Panc1 (cell line): ENCODE measurements at regions not wholly inside any gene's neighbourhood (a gene's known extent, or its start where the extent isn't known, plus 50 kb on each side); places are given as distances from the start of the nearest gene placed in this dataset.

Experiments
- ATAC-seq: fragments of 200-7000 bp; cut with Tn5 transposase; 2 replicates; pipeline ENCODE4 v1.9.1; 2020; ENCODE audit warnings: mild to moderate bottlenecking, moderate library complexity
- BruUV-seq: library from RNA; stranded (reverse); fragments of 400-500 nt; replicated peaks from 2 replicates; lab custom pipeline; 2021; lab: Mats Ljungman, UMichigan
- CTCF ChIA-PET: fragments of 300-600 bp; sonication (Branson Sonifier 250); formaldehyde crosslinking; loops from one replicate; lab custom pipeline; 2022; ENCODE audit warnings: antibody characterized with exemption; lab: Charles Lee
- POLR2A ChIA-PET: fragments of 300-600 bp; sonication (Branson Sonifier 250); formaldehyde crosslinking; loops from one replicate; lab custom pipeline; 2022; ENCODE audit warnings: antibody characterized with exemption; lab: Charles Lee
- DNase-seq: peaks from one replicate; pipeline ENCODE4 v3.0.0-alpha.2; 2010; ENCODE audit warnings: low read depth, low spot score
- H3K27ac ChIP-seq: 2 replicates; pipeline ENCODE4 v1.5.1; 2011; ENCODE audit warnings: mild to moderate bottlenecking, low read length, inconsistent platforms
- H3K27me3 ChIP-seq: fragments of 200-500 bp; sonication (Bioruptor generic); 2 replicates; pipeline ENCODE4 v1.6.0; 2014; ENCODE audit warnings: low read length, inconsistent platforms; ENCODE audit not compliant: control insufficient read depth, insufficient read depth
- H3K36me3 ChIP-seq: fragments of 200-500 bp; sonication (Bioruptor generic); 2 replicates; pipeline ENCODE4 v1.5.1; 2014; ENCODE audit warnings: inconsistent platforms, mild to moderate bottlenecking, low read length, moderate library complexity; ENCODE audit not compliant: control insufficient read depth, insufficient read depth
- H3K4me1 ChIP-seq: 2 replicates; pipeline ENCODE4 v1.5.1; 2011; ENCODE audit warnings: inconsistent platforms, mild to moderate bottlenecking, low read length, moderate library complexity; ENCODE audit not compliant: control insufficient read depth, insufficient read depth
- H3K4me3 ChIP-seq, 2 experiments: 2 replicates each; pipeline ENCODE4 v1.5.1; 2011 to 2012; ENCODE audit warnings: low read depth in 2 of 2, low read length in 2 of 2, mild to moderate bottlenecking in 2 of 2, inconsistent platforms in 1 of 2, moderate library complexity in 1 of 2
- H3K9me3 ChIP-seq: fragments of 200-500 bp; sonication (Bioruptor generic); 2 replicates; pipeline ENCODE4 v1.5.1; 2014; ENCODE audit warnings: low read depth, mild to moderate bottlenecking, inconsistent platforms, low read length, moderate library complexity; ENCODE audit not compliant: control insufficient read depth, insufficient read depth
- POLR2AphosphoS5 ChIP-seq: IDR thresholded peaks from 2 replicates; pipeline ENCODE4 v1.6.1; 2012; ENCODE audit warnings: mild to moderate bottlenecking, low read depth, low read length, moderate library complexity
- SIN3A ChIP-seq: IDR thresholded peaks from 2 replicates; pipeline ENCODE4 v1.6.1; 2012; ENCODE audit warnings: low read depth, mild to moderate bottlenecking, low read length, moderate library complexity, borderline replicate concordance; ENCODE audit not compliant: insufficient read depth
- TCF7L2 ChIP-seq: IDR thresholded peaks from 2 replicates; pipeline ENCODE4 v1.6.1; 2011; ENCODE audit warnings: mild to moderate bottlenecking, low read depth, low read length, inconsistent platforms
- in situ Hi-C: cut with HindIII; loops from 2 replicates; pipeline ENCODE4 v1.10.0; 2016; ENCODE audit warnings: low sequenced_read_pairs, low pct_unique_long_range_greater_than_20kb
- intact Hi-C: fragments of 100-400 bp; cut with micrococcal nuclease; formaldehyde crosslinking; loops from one replicate; pipeline ENCODE4 v1.10.0; 2022; ENCODE audit not compliant: unreplicated experiment
- TF ChIP-seq, protein P1 (sequence below): fragments of 450-650 bp; IDR thresholded peaks from 2 replicates; pipeline ENCODE4 v1.5.1; 2017; ENCODE audit warnings: mild to moderate bottlenecking
- TF ChIP-seq, protein P2 (sequence below), 2 experiments: IDR thresholded peaks; 2 replicates each; pipeline ENCODE4 v1.6.1; 2011 to 2012; ENCODE audit warnings: low read depth in 2 of 2, control low read depth in 1 of 2, low read length in 1 of 2, mild to moderate bottlenecking in 1 of 2, moderate library complexity in 1 of 2; ENCODE audit not compliant: insufficient read depth in 1 of 2

DNA sequence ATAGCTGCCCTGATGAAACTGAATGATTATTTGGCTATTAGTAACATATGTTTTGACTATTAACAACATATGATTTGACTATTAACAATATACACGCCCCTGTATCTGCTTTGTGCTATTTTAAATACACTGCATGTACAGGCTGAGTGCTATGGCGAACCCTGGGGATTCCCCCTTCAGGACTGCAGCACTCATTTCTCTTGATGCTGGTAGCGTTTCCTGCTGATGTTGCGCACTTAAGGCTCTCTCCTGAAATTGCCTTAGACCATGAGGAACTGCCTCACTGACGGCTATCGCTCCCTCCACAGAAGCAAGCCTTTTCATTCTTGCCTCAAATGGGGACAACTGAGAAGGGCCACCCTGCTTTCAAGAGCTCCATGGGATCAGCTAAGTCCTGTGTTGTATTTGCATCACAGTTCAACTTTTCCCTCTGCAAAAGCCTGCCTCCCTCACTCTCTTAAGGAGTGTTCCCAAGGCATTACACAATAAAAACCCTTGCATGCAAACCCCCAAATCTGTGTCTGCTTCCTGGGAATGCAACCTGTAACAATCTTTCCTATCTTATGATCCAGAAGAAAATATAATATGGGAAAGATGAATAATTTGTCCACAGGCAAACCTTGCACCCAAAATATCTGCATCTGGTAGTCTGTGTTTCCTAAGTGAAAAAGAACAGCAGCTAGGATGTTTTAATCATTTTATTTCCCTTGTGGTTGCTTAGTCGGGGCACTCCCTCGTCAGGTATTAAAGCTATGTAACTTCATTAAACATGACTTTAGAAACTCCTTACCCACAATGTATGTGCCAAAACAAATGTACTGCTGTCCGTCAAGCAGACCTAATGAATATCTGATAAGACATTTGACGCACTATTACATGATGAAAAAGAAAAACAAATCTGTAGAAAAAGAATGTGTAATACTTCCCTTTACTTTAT, 456.4 kb downstream of the COL12A1 start:
- in situ Hi-C loops (no loop called here), intact Hi-C loops (no loop called here)
- no peaks in the 10 kb centered on the region for H3K36me3 ChIP-seq
- H3K27me3 ChIP-seq, result no peaks in the 10 kb centered on the region
- no TSS peak for BruUV-seq
- DNase-seq (no peak), ATAC-seq (no peak)
- H3K9me3 ChIP-seq, result no peaks in the 10 kb centered on the region
- ChIA-PET POLR2A (no interaction called here), CTCF (no interaction called here)
- H3K27ac ChIP-seq, result no peak overlapping the region
- H3K4me3 ChIP-seq, result no peak overlapping the region
- TF ChIP-seq SIN3A (no peak), TCF7L2 (no peak), POLR2AphosphoS5 (no peak)
- TF ChIP-seq, protein P1, sequence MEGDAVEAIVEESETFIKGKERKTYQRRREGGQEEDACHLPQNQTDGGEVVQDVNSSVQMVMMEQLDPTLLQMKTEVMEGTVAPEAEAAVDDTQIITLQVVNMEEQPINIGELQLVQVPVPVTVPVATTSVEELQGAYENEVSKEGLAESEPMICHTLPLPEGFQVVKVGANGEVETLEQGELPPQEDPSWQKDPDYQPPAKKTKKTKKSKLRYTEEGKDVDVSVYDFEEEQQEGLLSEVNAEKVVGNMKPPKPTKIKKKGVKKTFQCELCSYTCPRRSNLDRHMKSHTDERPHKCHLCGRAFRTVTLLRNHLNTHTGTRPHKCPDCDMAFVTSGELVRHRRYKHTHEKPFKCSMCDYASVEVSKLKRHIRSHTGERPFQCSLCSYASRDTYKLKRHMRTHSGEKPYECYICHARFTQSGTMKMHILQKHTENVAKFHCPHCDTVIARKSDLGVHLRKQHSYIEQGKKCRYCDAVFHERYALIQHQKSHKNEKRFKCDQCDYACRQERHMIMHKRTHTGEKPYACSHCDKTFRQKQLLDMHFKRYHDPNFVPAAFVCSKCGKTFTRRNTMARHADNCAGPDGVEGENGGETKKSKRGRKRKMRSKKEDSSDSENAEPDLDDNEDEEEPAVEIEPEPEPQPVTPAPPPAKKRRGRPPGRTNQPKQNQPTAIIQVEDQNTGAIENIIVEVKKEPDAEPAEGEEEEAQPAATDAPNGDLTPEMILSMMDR, result no peak
- TF ChIP-seq, protein P2, sequence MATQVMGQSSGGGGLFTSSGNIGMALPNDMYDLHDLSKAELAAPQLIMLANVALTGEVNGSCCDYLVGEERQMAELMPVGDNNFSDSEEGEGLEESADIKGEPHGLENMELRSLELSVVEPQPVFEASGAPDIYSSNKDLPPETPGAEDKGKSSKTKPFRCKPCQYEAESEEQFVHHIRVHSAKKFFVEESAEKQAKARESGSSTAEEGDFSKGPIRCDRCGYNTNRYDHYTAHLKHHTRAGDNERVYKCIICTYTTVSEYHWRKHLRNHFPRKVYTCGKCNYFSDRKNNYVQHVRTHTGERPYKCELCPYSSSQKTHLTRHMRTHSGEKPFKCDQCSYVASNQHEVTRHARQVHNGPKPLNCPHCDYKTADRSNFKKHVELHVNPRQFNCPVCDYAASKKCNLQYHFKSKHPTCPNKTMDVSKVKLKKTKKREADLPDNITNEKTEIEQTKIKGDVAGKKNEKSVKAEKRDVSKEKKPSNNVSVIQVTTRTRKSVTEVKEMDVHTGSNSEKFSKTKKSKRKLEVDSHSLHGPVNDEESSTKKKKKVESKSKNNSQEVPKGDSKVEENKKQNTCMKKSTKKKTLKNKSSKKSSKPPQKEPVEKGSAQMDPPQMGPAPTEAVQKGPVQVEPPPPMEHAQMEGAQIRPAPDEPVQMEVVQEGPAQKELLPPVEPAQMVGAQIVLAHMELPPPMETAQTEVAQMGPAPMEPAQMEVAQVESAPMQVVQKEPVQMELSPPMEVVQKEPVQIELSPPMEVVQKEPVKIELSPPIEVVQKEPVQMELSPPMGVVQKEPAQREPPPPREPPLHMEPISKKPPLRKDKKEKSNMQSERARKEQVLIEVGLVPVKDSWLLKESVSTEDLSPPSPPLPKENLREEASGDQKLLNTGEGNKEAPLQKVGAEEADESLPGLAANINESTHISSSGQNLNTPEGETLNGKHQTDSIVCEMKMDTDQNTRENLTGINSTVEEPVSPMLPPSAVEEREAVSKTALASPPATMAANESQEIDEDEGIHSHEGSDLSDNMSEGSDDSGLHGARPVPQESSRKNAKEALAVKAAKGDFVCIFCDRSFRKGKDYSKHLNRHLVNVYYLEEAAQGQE (IDR thresholded peaks at IDR 0.05; ENCODE audit: insufficient read depth in 1 of 2, low read depth in 2 of 2, low read length in 1 of 2), result no peak
- H3K4me1 ChIP-seq, result no peaks in the 10 kb centered on the region

GRCh38 chr6:74745670-74746069, 460.2 kb downstream of the COL12A1 start:
- intact Hi-C loops (no loop called here), in situ Hi-C loops (no loop called here)

More at GRCh38 chr6:74745670-74746069, 460.2 kb downstream of the COL12A1 start:
- no TSS peak for BruUV-seq
- Histone ChIP-seq H3K9me3 (no peaks in the 10 kb centered on the region), H3K4me3 (no peak overlapping the region), H3K27ac (no peak overlapping the region), H3K4me1 (no peaks in the 10 kb centered on the region), H3K27me3 (no peaks in the 10 kb centered on the region), H3K36me3 (no peaks in the 10 kb centered on the region)
- TF ChIP-seq SIN3A (no peak), TCF7L2 (no peak), POLR2AphosphoS5 (no peak)
- TF ChIP-seq, protein P2 (IDR thresholded peaks at IDR 0.05; ENCODE audit: insufficient read depth in 1 of 2, low read depth in 2 of 2, low read length in 1 of 2), result no peak
- TF ChIP-seq, protein P1, result no peak
- POLR2A ChIA-PET, result no interaction called here
- CTCF ChIA-PET, result no interaction called here
- DNase-seq (no peak), ATAC-seq (no peak)
